Neutrophil (primary cell): ENCODE measurements at regions not wholly inside any gene's neighbourhood (a gene's known extent, or its start where the extent isn't known, plus 50 kb on each side); places are given as distances from the start of the nearest gene placed in this dataset.
"Not testable (repeated sequence)": the region's sequence is repeated elsewhere in the genome, so short reads cannot be mapped to it uniquely, and the experiment has no call there.

Source experiments
- H3K27ac ChIP-seq: fragments of 200-600 bp; sonication (generic); 2 replicates; pipeline ENCODE4 v1.5.1; 2016; ENCODE audit warnings: mild to moderate bottlenecking, moderate library complexity
- H3K27me3 ChIP-seq: fragments of 200-600 bp; sonication (generic); 2 replicates; pipeline ENCODE4 v1.6.0; 2016; ENCODE audit warnings: mild to moderate bottlenecking
- H3K36me3 ChIP-seq: fragments of 200-600 bp; sonication (generic); 2 replicates; pipeline ENCODE4 v1.5.1; 2017
- H3K4me1 ChIP-seq, 2 experiments: fragments of 200-600 bp in 1 of 2; sonication (generic) in 1 of 2; 1 replicate in 1 of 2; 2 replicates in 1 of 2; pipeline versions ENCODE4 v1.5.1 to v1.6.1; 2013 to 2016; ENCODE audit warnings: low read depth in 1 of 2, low read length in 1 of 2, mild to moderate bottlenecking in 1 of 2, moderate library complexity in 1 of 2; ENCODE audit not compliant: control insufficient read depth in 1 of 2, insufficient read depth in 1 of 2
- H3K4me3 ChIP-seq, 2 experiments: fragments of 200-600 bp in 1 of 2; sonication (generic) in 1 of 2; 1 replicate in 1 of 2; 2 replicates in 1 of 2; pipeline ENCODE4 v1.5.1; 2013 to 2016; ENCODE audit warnings: low read depth in 1 of 2, low read length in 1 of 2, mild to moderate bottlenecking in 1 of 2, moderate library complexity in 1 of 2
- H3K9me3 ChIP-seq: fragments of 200-600 bp; sonication (generic); 2 replicates; pipeline ENCODE4 v1.5.1; 2016
- CTCF ChIP-seq: fragments of 200-600 bp; sonication (generic); IDR thresholded peaks from 2 replicates; pipeline ENCODE4 v1.5.1; 2016; ENCODE audit warnings: antibody characterized with exemption

GRCh38 chr13:112260108-112261055, 115.8 kb upstream of the SPACA7 start:
- no peak for TF ChIP-seq CTCF
- no peaks in the 10 kb centered on the region for H3K36me3 ChIP-seq
- no peak overlapping the region for H3K27ac ChIP-seq
- no peaks in the 10 kb centered on the region for H3K4me1 ChIP-seq
- no peaks in the 10 kb centered on the region for H3K9me3 ChIP-seq
- no peaks in the 10 kb centered on the region for H3K27me3 ChIP-seq
- no peak overlapping the region for H3K4me3 ChIP-seq

GRCh38 chr13:112261924-112262323, 114.2 kb upstream of the SPACA7 start:
- no peaks in the 10 kb centered on the region for H3K36me3 ChIP-seq
- no peak overlapping the region for H3K27ac ChIP-seq
- H3K4me3 ChIP-seq: no peak overlapping the region
- H3K27me3 ChIP-seq: no peaks in the 10 kb centered on the region
- H3K9me3 ChIP-seq: no peaks in the 10 kb centered on the region
- no peaks in the 10 kb centered on the region for H3K4me1 ChIP-seq
- no peak for TF ChIP-seq CTCF

- H3K4me3 ChIP-seq: no peak overlapping the region
- TF ChIP-seq CTCF: no peak
- H3K9me3 ChIP-seq: no peaks in the 10 kb centered on the region
- no peaks in the 10 kb centered on the region for H3K4me1 ChIP-seq
- H3K27ac ChIP-seq: no peak overlapping the region
- H3K36me3 ChIP-seq: no peaks in the 10 kb centered on the region
- no peaks in the 10 kb centered on the region for H3K27me3 ChIP-seq
Observed at GRCh38 chr13:112263152-112263551, 113.0 kb upstream of the SPACA7 start.

- Histone ChIP-seq H3K36me3 (no peaks in the 10 kb centered on the region), H3K27ac (no peak overlapping the region), H3K9me3 (no peaks in the 10 kb centered on the region), H3K4me1 (no peaks in the 10 kb centered on the region), H3K27me3 (no peaks in the 10 kb centered on the region), H3K4me3 (no peak overlapping the region)
- TF ChIP-seq CTCF: no peak
Observed at GRCh38 chr13:112267660-112268059, 108.5 kb upstream of the SPACA7 start.

GRCh38 chr13:112270951-112271350, 105.2 kb upstream of the SPACA7 start:
- no peaks in the 10 kb centered on the region for H3K9me3 ChIP-seq
- no peaks in the 10 kb centered on the region for H3K36me3 ChIP-seq
- H3K27me3 ChIP-seq: no peaks in the 10 kb centered on the region
- H3K4me1 ChIP-seq: no peaks in the 10 kb centered on the region
- TF ChIP-seq CTCF: no peak
- no peak overlapping the region for H3K4me3 ChIP-seq
- no peak overlapping the region for H3K27ac ChIP-seq

- H3K27ac ChIP-seq, H3K9me3 ChIP-seq, H3K4me1 ChIP-seq, H3K36me3 ChIP-seq, H3K4me3 ChIP-seq, H3K27me3 ChIP-seq: not testable (repeated sequence)
Observed at GRCh38 chr13:112286733-112287132, 89.4 kb upstream of the SPACA7 start.
